Hepatic stellate cell (primary cell): ENCODE measurements at regions not wholly inside any gene's neighbourhood (a gene's known extent, or its start where the extent isn't known, plus 50 kb on each side); places are given as distances from the start of the nearest gene placed in this dataset.

ENCODE experiments used
- DNase-seq: peaks from one replicate; pipeline ENCODE4 v3.0.0; 2011; ENCODE audit warnings: low spot score

DNA sequence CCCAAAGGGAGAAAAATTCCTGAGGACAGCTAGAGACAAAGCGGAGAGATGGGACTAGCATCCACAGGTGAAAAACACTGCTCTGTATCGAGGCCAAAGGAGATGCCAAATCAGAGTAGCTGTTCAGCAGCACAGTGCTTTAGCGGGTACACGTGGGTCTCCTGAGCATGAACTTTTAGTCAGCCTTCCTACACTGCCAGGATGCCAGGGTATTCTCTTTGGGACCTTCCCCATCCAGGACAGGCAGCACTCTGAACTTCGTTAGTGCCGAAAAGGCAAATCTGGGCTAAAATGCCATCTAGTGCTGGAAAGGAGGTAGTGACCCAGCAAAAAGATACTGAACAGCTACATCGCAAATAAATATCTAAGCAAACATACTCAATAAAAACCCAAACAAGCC, 64.9 kb downstream of the C6orf58 start:
- peak; percentile 9 for DNase-seq
